NCI-H146 treated with DMSO at 0.1 percent for 48 hours (cell line): ENCODE measurements at regions not wholly inside any gene's neighbourhood (a gene's known extent, or its start where the extent isn't known, plus 50 kb on each side); places are given as distances from the start of the nearest gene placed in this dataset.
"Not testable (repeated sequence)": the region's sequence is repeated elsewhere in the genome, so short reads cannot be mapped to it uniquely, and the experiment has no call there.

Experiments
- DNase-seq: peaks from one replicate; lab custom pipeline; 2025; ENCODE audit not compliant: unreplicated experiment; lab: John Stamatoyannopoulos, UW

DNA sequence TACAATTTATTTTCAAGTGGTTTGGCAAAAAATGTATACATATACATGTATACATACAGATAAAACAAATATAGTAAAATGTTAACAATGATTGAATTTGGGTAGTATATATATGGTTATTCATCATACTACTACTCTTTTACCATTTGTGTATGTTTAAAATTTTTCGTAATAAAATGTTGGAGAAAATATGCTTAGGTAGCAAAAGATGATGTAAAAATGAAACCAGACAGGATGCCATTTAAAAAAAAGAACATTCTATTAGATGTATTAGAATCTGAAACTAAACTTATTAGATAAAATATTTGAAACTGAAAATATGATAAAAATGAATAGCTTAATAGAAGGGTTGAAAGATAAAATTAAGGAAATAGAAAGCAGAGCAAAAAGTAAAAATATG lies 144.9 kb upstream of the FER start:
- no peak for DNase-seq

- no peak for DNase-seq
Measured at GRCh38 chr5:108590799-108591198, 156.9 kb upstream of the FER start.

- no peak for DNase-seq
Measured at GRCh38 chr5:108588323-108588722, 159.4 kb upstream of the FER start.

DNA sequence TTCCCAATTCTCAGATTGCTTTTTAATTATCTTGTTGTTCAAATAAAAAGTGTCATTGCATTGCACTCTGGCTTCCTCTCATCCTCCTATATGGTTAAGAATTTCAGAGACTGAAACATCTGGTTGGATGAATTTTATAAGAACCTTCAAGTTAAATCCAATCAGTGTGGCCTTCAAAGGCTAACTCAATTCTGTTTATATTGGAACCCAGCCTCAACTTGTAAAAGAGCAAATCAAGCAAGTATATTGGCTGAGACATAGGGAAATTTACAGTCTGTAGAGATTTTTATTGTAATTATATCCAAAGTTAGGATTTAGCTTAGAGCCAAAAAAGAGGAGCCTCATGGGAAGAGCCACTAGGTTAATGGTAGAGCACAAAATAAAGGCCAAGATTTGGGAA lies 159.9 kb upstream of the FER start:
- DNase-seq = no peak

- no peak for DNase-seq
Measured at GRCh38 chr5:108581026-108581425, 166.7 kb upstream of the FER start.

DNA sequence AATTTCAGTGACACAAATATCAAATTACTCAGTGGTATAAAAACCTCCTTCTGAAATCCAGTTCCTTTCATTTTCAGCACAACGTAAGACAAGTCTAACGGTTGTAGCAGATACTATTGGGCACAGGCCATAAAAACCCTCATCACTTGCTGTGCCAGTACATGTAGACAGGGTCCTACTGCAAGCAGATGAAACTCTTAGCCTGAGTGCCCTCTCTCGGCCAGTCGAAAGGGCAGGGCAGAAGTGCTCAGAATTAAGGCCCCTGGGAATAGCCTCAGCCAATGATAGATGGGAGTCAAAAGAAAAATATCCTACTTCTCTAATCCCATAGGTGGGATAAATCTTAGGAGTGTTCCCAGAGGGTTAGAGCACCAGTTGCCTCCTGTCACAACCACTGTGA lies 168.5 kb upstream of the FER start:
- DNase-seq = no peak

DNA sequence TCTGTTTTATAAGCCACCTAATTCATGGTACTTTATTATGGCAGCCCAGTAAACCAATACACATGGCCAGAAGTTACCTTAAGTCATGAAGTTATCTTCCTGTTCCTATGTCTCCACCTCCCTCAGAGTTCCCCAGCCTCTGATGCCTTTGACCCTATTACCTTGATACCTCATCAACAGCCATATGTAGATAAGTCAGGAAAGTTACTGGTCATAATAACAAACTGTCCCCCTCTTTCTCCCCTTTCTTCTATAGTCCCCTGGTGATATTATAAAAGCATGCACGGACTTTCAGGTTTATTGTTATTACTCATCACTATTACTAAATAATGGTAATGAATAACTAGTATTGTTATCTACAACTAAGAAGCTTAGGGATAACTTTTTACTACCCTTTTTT lies 168.9 kb upstream of the FER start:
- no peak for DNase-seq

DNA sequence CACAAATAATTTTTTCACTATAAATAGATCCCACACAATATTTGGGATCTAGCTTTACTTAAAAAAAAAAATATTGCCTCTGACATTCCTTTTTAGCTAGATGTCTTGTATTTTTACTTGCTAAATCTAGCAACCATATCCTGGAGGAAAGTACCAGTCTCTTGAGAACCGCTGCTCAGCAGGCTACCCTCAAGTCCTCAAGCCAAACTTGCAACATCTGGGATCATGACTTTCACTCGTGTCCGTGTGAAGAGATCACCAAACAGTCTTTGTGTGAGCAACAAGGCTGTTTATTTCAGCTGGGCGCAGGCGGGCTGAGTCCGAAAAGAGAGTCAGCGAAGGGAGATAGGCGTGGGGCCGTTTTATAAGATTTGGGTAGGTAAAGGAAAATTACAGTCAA lies 180.3 kb upstream of the FER start:
- no peak for DNase-seq

GRCh38 chr5:108564441-108564840 lies 182.5 kb upstream of the FBXL17 start:
- DNase-seq = no peak

- DNase-seq = no peak
Measured at GRCh38 chr5:108562205-108562454, 180.2 kb upstream of the FBXL17 start.

DNA sequence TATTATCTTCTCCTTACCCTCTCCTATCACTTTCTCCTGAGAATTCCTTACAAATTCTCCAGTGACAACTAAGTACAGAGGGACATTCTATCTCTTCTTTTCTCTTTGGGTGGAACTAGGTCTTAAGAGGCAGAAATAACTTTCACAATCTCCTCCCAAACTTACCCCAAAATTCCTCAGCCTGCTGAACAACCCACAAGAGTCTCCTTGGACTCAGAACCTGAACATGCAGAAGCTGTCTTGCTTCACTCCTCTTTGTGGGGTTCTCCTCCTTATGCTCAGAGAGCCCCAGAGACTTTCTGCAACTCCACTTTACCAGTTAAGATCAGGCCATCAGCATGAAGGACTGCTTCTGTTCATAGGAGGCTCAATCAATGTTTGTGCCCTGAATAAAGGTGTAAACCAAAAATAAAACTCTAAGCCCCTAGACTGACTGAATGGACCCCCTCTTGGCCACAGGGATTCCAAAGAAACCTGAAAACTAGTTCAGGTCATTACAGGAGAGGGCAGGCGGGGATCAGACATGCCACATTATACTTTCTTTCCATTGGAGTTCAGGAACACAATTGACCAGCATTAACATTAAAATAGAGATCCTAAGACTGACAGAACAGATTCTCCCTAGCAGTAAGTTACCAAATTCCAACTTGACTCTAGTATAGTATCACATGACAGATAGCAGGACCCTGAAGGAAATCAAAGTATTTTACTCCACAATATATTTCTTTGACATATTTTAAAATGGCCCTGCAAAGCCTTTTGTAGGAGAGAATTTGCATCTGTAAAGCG lies 179.7 kb upstream of the FBXL17 start:
- no peak for DNase-seq

DNA sequence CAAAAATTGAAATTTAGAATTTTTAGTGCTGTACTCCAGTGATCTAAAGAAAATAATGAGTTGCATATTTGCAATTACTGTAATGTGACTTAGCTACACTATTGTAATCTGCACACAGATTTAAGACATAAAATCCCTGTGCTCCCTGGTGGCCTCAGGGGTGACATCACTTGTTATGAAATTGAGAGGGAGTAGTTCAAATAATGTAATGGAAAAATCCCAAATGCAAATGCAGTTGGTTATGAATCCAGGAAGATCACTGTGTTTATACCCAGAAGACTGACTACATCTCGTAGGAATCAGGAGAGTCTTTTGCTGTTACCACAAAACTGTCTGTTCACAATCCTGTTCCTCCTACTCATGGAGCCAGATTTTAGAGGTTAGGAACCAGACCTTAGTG lies 178.7 kb upstream of the FBXL17 start:
- no peak for DNase-seq

- DNase-seq = no peak
Measured at GRCh38 chr5:108560166-108560565, 178.3 kb upstream of the FBXL17 start.

DNA sequence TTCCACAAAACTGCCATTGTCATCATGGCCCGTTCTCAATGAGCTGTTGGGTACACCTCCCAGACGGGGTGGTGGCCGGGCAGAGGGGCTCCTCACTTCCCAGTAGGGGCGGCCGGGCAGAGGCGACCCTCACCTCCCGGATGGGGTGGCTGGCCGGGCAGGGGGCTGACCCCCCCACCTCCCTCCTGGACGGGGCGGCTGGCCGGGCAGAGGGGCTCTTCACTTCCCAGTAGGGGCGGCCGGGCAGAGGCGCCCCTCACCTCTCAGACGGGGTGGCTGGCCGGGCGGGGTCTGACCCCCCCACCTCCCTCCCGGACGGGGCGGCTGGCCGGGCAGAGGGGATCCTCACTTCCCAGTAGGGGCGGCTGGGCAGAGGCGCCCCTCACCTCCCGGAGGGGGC lies 176.9 kb upstream of the FBXL17 start:
- DNase-seq = not testable (repeated sequence)

- not testable (repeated sequence) for DNase-seq
Measured at GRCh38 chr5:108558142-108558541, 176.2 kb upstream of the FBXL17 start.

DNA sequence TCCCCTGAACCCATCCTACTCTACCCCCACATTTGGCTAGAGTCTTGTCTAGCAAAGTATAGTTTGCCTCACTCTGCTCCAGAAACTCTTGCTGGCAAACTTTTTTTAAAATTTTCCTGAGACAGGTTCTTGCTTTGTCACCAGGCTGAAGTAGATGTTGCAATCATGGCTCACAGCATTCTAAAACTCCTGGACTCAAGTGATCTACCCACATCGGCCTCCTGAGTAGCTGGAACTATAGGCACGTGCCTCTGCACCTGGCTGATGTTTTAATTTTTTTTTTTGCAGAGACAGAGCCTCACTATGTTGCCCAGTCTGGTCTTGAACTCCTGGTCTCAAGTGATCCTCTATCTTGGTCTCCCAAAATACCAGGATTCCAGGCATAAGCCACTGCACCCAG lies 175.8 kb upstream of the FBXL17 start:
- no peak for DNase-seq

DNA sequence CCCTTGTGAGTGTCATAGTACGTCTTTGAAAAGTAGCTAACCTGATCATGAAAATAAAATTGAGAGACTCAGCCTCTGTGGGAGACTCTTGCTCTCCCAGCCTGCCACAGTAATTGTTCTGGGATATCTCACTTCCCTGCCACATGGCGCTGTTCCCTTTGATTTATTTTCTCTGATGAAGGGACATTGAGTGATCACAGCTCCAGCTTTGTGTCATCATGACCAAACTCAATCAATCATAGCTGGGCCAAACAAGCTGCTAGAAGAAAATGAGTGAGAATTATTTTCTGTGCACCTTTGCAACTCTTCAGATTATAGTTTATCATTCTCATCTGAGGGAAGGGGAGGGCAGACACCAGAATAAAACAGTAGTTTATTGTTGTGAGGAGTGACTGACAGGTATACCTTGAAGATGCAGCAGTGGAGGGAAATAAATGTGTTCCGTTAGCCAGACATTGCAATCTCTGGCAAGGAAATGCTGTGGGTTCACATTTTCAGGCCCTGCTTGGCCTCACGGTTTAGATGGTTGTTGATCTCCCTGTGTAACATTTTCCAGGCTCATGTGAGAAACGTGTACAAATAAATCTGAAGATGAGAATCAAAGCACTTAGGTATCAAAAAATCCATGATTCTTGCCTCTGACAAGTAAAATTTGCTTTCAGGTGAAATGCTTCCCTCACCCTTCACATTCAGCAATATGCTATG lies 174.7 kb upstream of the FBXL17 start:
- DNase-seq = no peak

DNA sequence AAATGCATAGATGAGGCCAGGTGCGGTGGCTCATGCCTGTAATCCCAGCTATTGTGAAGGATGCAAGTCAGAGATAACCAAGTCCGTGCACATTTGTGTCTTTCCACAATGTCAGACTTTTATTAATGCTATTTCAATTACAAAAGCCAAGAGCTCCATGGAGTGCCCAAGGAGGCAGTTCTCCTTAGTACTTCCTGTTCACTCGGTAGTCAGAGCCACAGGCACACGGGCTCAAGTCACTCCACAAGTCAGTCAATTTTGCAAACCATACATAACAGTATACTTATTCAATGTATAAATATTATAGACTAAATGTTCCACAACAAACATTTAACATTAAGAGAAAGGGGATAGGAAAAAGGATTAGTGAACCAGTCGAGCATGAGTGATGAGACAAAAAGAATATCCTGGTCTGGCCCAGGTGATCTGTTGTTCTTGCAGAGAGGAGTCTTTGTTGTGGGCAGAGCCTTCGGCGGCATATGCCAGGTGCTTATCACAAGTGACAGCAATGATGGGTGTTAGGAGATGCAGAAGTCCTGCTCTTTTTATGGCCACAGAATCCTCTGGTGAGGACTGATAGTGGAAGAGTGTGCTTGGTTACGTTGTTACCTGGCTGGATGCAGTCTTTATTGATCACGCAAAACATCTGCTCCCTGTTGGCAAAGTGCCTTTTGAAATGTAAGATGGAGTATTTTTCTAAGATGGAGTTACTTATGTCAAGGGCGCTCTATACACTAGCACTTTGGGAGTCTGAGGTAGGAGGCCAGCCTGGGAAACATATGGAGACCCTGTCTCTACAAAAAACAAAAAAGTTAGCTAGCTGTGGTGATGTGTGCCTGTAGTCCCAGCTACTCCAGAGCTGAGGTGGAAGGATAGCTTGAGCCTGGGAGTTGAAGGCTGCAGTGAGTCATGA lies 167.0 kb upstream of the FBXL17 start:
- no peak for DNase-seq

- DNase-seq = no peak
Measured at GRCh38 chr5:108546939-108547338, 165.0 kb upstream of the FBXL17 start.

- DNase-seq = no peak
Measured at GRCh38 chr5:108545301-108545700, 163.4 kb upstream of the FBXL17 start.

DNA sequence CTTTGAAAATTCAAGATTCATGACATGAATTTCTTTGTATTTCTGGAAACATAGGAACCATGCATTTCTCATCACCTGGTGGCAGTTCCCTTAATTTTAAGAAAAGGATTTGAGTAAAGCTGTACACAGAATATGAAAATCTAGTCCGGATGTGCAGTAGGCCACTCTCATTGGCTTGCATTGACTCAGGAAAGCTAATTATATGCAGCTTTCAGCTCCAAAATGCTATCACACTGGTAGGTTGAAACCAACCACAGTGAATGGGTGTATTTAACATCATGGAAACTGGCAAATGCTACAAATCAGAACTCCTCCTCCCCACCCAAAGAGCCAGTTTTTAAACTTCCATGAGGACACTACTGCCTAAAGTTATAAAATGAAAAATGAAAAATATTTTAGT lies 161.6 kb upstream of the FBXL17 start:
- DNase-seq = no peak

DNA sequence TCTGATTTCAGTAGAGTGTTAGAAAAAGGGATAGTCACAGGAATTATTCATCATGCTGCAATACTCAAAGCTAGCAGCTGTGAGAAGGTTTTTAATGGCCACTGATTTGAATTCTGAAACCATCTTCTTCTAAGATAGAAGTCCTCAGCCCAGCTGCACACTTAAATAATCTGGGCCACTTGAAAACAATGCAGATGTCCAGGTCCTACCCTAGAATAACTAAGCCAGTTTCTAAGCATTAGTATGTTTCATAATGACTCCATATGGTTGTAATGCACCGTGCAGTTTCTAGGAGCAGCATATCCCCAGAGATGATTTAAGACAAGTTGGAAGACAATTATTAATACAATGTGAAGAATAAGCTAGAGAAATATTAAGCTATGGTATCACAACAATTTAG lies 159.9 kb upstream of the FBXL17 start:
- DNase-seq = no peak
